Left renal cortex interstitium (tissue), 4 donors: ENCODE measurements at regions not wholly inside any gene's neighbourhood (a gene's known extent, or its start where the extent isn't known, plus 50 kb on each side); places are given as distances from the start of the nearest gene placed in this dataset.

Experiments
- DNase-seq, 4 donors: peaks; one replicate each; pipeline ENCODE4 v3.0.0-alpha.2; 2013; ENCODE audit warnings: low read depth in 4 of 4, low spot score in 2 of 4, missing footprints in 1 of 4

DNA sequence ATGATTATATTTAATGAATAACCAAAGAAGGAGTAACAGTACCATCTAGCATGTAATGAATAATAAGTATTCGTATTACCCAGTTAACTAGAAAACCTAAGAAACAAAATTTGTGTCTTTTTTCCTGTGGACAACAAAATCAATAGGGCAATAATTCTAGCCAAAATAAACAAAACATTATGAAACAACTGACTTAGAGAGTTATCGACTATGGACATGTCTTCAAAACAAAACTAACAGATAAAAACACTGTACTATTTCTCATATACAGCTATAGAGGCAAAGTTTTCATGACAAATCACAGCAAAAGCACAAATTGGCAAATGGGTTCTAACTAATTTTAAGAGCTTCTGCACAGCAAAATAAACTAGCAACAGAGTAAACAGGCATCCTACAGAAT lies 224.1 kb downstream of the ALX1 start:
- DNase-seq = no peak

DNA sequence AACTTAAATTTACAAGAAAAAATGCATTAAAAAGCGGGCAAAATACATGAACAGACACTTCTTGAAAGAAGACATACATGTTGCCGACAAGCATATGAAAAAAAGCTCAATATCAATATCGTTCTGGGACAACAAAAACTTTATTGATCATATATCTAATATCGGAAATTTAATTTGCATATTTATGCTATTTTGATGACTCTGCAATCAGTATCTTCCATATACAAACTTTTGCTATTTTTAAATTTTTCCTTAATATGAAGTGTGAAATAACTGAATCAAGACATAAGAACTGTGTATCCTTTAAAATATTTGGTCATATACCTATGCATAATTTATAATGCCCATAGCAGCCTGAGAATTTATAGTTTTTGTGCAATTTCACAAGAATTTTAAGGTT lies 224.6 kb downstream of the ALX1 start:
- no peak for DNase-seq

DNA sequence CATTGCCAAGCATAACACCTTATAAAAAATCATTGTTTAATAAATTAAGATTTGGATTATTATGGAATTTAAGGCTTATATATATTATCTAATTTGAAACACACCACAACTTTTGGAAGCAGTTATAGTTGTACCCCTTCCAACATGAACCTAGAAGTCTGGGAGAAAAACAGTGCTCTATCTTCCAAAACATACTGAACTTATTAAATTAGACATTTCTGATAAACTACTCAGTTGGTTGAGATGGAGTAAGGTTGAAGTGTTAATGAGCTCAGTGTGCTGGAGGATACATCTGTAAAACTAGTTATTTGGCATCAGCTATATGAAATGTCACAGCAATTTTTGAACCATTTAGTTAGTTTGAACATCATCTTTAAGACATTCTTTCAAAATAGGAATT lies 227.4 kb downstream of the ALX1 start:
- no peak for DNase-seq

DNA sequence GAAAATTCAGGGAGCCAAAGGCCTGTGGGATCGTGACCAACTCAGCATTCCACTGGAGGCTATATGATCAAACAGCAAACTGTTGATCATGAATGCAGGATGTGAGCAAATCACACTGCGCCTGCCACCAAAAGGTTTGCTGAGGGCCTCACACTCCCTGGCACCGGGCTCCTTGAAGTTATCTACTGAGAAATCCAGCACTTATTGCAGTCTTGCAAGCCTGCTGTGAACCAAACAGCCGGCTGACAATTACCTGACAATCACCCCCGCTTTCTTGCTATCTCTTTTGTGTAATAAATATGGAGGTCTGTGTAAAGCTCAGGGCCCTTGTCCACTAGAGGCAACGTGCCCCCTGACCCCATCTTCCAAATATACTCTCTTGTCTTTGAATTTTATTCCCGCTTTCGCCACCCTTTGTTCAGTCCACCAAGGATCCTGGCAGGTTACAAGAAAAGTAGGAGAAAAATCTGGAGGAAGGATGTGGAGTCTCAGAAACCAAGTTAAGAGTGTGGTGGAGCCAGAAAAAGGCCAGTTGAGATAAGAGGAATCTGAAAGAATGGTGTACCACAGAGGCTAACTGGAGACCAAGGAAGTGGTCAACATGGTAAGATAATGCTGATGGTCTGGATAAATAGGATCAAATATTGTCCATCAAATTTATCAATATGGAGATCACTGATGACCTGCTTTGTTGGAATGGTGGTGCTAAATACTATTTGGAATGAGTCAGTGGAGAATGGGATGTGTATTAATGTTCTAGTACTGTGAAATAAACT lies 229.2 kb downstream of the ALX1 start:
- DNase-seq = no peak

GRCh38 chr12:85509857-85510256 lies 229.8 kb downstream of the ALX1 start:
- DNase-seq = no peak

- no peak for DNase-seq
Observed at GRCh38 chr12:85516039-85516438, 236.0 kb downstream of the ALX1 start.

GRCh38 chr12:85516667-85517325 lies 236.8 kb downstream of the ALX1 start:
- no peak for DNase-seq

GRCh38 chr12:85519163-85519562 lies 239.1 kb downstream of the ALX1 start:
- no peak for DNase-seq

- DNase-seq = no peak
Observed at GRCh38 chr12:85523197-85523596, 243.2 kb downstream of the ALX1 start.

DNA sequence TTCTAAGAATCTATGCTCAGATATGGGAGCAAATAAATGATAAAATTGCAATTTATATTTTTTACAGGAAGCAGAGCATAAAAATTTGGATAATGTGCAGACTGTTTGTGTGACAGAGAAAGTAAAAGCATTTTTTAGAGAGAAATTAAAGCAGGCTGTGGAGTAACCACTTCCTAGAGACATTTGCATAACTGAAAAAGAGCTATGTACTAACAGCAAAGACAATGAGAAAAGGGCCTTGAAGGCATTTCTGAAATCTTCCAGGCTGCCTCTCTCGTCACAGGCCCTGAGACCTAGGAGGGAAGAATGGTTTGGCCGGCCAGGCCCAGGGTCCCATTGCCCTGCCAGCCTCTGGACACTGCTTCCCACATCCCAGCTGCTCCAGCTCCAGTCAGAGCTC lies 247.2 kb downstream of the ALX1 start:
- no peak for DNase-seq

DNA sequence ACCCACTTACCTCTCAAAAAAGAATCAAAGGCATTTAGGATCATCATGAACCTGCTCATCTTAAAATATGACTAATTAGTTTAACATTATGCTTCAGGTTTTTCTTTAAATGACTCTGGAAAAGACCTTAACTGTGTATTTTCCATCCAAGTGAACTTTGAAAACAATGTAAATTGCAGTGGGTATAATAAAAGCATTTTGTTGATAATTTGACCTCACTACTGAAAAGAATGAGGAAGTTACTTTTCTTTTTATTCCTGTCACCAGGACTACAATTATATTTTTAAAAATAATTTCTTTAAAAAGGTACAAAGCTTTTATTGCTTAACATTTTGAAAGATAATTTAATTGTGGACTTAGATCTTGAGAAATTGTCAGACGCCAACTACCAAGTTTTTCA lies 249.9 kb downstream of the ALX1 start:
- DNase-seq = no peak

DNA sequence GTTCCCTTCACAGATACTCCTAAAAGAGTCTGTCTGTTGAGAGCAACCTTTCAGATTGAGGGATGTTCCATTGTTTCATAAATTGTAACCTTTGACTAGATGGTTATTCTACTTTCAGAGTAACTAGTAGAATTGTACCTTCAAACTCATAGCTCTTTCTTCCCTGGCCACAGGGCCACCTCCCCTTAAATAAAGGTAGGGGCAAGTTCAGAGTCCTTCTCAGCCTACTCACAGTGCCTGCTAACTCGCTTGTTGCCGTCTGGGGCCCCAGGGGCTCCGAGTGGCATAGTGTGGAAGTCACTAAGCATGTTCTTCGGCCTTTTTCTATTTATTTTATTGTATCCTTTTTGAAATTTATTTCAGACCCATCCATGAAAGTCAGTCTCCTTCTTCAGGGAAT lies 250.4 kb downstream of the ALX1 start:
- DNase-seq = no peak

DNA sequence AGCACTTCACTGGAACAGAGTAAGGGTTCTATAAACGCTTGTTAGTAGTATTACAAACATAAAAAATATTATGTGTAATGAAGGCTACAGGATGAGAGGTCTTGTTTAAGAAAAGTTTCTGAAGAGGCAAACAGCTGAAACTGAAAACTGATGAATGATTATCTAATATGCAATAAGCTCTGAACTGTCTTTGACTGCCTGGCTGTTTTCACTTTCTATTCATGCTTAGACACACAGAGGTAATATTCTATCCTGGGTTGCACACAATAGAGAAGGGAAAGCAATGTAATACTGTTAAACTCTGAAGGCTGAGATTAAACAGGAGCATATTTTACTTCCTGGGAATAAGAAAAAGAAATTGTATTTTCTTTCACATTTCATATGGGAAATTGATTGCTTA lies 251.3 kb downstream of the ALX1 start:
- DNase-seq = no peak

DNA sequence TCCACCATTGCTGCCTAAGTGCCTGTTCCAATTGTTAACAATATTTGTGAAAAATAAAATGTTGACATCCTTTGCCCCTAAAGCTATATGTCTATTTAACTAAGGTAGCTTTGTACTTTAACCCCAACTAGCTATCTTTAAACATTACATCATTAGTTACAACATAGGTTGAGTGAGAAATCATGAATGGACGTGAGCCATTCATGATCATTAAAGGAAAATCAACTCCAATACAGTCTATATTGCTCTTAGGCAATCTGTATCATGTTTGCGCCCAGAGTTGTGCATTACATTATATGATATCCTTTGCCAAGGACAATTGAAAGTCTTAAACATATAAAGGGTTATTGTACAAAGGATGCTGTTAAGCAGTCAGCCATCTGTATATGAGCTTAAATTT lies 269.6 kb downstream of the ALX1 start:
- no peak for DNase-seq

GRCh38 chr12:85550924-85551323 lies 270.9 kb downstream of the ALX1 start:
- no peak for DNase-seq

DNA sequence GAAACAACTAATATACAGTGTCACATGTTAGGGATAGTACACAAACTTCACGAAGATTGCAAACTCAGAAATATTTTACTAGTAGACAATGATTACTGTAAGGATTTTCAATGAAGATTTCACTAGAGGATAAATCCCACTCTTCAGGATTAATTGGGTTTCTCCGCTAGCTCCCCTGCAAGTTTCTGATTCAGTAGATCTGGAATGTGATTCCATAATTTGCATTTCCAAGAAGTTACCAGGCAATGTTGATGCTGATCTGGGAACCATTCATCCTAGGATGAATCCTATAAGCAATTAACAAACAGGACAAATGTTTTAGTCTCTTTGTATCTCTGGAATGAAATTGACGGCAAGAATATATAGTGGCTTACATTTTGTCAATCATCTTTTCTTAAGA lies 272.4 kb downstream of the ALX1 start:
- DNase-seq = no peak

DNA sequence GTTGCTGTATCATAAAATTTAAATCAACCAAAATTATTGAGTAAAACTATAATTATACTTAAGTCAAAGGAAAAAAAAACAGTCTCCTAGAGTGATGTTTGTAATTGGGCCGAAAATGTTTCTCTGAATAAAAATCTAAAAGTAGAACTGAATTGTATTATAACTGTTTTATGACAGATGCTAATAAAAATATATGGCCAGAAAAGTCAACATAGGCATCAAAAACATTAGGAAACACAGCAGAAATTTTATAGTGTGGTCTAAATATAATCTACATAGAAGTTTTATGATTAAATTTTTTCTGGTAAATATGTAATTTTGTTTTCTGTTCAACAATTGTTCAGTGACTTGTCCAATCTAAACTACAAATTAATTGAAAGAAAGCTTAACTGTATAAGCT lies 277.8 kb downstream of the ALX1 start:
- DNase-seq = no peak

DNA sequence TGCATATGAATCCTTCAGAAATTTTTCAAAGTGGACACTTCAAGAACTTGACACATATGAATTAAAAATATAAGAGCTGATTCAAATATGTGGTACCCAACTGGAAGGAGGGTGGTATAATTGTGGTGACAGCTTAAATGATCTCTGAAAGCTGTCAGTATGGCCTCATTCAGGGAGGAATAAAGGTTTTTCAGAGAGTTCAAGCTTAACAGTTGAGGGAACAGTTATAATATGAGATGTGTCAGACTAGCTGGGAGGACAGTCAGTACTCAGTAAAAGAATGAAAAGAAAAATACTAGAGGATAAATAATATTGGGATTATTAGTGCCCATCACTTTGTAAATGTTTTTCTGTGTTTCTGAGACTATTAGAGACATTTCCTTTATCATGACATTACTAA lies 277.5 kb downstream of the RASSF9 start:
- DNase-seq = no peak

DNA sequence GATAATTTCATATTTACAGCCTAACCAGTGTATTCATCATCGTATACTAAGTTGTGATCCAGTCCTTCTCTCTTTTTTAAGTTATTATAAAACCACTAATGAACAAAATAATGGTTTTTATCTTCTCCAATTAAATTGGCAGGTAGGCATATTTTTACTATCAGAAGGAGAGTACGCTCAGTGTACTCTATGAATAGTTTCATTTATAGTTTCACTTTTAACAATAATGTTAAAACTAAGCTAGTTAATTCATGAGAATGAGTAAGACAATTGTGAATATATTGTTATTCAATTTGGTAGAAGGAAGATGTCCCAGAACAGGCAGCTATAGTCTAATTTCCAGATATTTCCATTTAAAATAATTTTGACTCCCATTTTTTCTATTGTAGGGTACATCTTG lies 277.1 kb downstream of the RASSF9 start:
- DNase-seq = no peak

DNA sequence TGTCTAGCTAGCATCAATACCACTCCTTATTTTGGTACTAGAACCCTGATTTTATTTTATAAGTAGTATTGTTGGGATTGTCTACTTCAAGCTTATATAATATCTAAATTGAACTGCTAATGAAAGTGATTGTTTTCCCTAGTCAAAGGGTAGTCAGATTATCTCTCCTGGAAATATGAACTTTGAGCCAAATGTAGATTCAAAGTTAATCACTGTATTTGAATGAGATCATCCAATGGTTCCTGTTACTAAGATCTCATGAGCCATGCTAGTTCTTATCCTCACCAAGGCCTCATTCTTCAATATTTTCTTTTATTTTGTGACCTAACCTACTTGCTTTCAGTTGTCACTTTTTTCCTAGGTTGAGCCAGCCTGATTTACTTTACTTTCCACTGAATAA lies 276.7 kb downstream of the RASSF9 start:
- no peak for DNase-seq

GRCh38 chr12:85562765-85563164 lies 273.4 kb downstream of the RASSF9 start:
- no peak for DNase-seq

DNA sequence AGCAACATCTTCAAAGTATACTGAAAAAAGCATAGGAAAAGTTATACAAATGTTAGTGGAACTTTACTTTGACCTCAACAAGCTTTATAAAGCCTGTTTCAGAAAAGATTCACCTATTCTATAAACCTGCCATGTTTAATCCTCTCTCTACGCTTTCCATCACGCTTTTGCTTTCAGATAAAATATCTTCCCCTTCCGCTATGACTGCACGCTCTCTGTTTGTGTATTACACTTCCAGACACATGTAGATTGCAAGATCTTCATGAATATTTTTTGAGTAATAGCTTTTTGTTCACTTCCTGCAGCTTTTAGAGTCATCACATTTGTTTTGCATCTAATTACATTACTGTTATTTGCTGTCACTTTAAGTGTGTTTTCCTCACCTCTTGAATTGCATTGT lies 271.4 kb downstream of the RASSF9 start:
- no peak for DNase-seq
